Endodermal cell (in vitro differentiated cells): ENCODE measurements at regions not wholly inside any gene's neighbourhood (a gene's known extent, or its start where the extent isn't known, plus 50 kb on each side); places are given as distances from the start of the nearest gene placed in this dataset.

ENCODE experiments used
- DNase-seq: peaks from one replicate; pipeline ENCODE4 v3.0.0-alpha.2; 2017
- H3K27ac ChIP-seq: 2 replicates; pipeline ENCODE4 v1.5.1; 2013; ENCODE audit warnings: mild to moderate bottlenecking, low read depth, low read length, moderate library complexity
- H3K27me3 ChIP-seq: 2 replicates; pipeline ENCODE4 v1.6.1; 2013; ENCODE audit warnings: mild to moderate bottlenecking, low read length, moderate library complexity; ENCODE audit not compliant: insufficient read depth, control insufficient read depth, poor library complexity, severe bottlenecking
- H3K36me3 ChIP-seq: 2 replicates; pipeline ENCODE4 v1.7.0; 2013; ENCODE audit warnings: mild to moderate bottlenecking, low read length, moderate library complexity; ENCODE audit not compliant: control insufficient read depth, insufficient read depth
- H3K4me1 ChIP-seq: one replicate; pipeline ENCODE4 v1.7.0; 2013; ENCODE audit warnings: low read length; ENCODE audit not compliant: control insufficient read depth, insufficient read depth
- H3K4me3 ChIP-seq: 2 replicates; pipeline ENCODE4 v1.5.1; 2013; ENCODE audit warnings: mild to moderate bottlenecking, low read length, moderate library complexity
- H3K9ac ChIP-seq: 2 replicates; pipeline ENCODE4 v1.6.1; 2013; ENCODE audit warnings: mild to moderate bottlenecking, low read length, moderate library complexity; ENCODE audit not compliant: poor library complexity, severe bottlenecking; ENCODE audit errors: extremely low read depth
- H3K9me3 ChIP-seq: 2 replicates; pipeline ENCODE4 v1.6.1; 2013; ENCODE audit warnings: mild to moderate bottlenecking, low read length, moderate library complexity; ENCODE audit not compliant: control insufficient read depth
- H3K27ac Mint-ChIP-seq: 2 replicates; pipeline ENCODE4 v1.8.0; 2020; ENCODE audit warnings: mixed read lengths
- H3K27me3 Mint-ChIP-seq: 2 replicates; pipeline ENCODE4 v1.8.0; 2021; ENCODE audit warnings: mild to moderate bottlenecking, mixed read lengths; ENCODE audit not compliant: insufficient read depth
- H3K36me3 Mint-ChIP-seq: 2 replicates; pipeline ENCODE4 v1.8.0; 2020; ENCODE audit warnings: low read depth, mixed read lengths
- H3K4me1 Mint-ChIP-seq: 2 replicates; pipeline ENCODE4 v1.8.0; 2020; ENCODE audit warnings: mixed read lengths
- H3K4me3 Mint-ChIP-seq: 2 replicates; pipeline ENCODE4 v1.8.0; 2020; ENCODE audit warnings: mild to moderate bottlenecking, moderate library complexity, mixed read lengths
- H3K9me3 Mint-ChIP-seq: 2 replicates; pipeline ENCODE4 v1.8.0; 2020; ENCODE audit warnings: mild to moderate bottlenecking, mixed read lengths
- WGBS, 2 experiments: methylation state at CpG; one replicate each; pipeline versions ENCODE4 v1.1.5 to v1.1.7; 2013; ENCODE audit warnings: missing lambda C conversion rate in 2 of 2, mixed read lengths in 1 of 2; ENCODE audit not compliant: insufficient coverage in 1 of 2, insufficient read length in 1 of 2; 5-methylcytosine and 5-hydroxymethylcytosine counted together
- TF ChIP-seq, protein P1 (sequence below): fragments of 200-600 bp; sonication (generic); conservative IDR thresholded peaks from 2 replicates; pipeline ENCODE4 v1.5.0; 2021; ENCODE audit warnings: antibody characterized with exemption, mild to moderate bottlenecking

- Mint-ChIP-seq H3K36me3 (no peaks in the 10 kb centered on the region), H3K4me3 (no peak overlapping the region), H3K4me1 (peaks cover 62% of the 10 kb centered on the region), H3K27ac (no peak overlapping the region), H3K9me3 (no peaks in the 10 kb centered on the region), H3K27me3 (no peaks in the 10 kb centered on the region)
- Histone ChIP-seq H3K4me1 (peaks cover 44% of the 10 kb centered on the region), H3K9ac (no peak overlapping the region), H3K27me3 (no peaks in the 10 kb centered on the region), H3K4me3 (no peak overlapping the region), H3K36me3 (no peaks in the 10 kb centered on the region), H3K9me3 (no peaks in the 10 kb centered on the region), H3K27ac (no peak overlapping the region)
- WGBS, 2 experiments = 89 to 92% methylated on average over 11 of the region's 11 CpGs
- DNase-seq = no peak
- TF ChIP-seq, protein P1, sequence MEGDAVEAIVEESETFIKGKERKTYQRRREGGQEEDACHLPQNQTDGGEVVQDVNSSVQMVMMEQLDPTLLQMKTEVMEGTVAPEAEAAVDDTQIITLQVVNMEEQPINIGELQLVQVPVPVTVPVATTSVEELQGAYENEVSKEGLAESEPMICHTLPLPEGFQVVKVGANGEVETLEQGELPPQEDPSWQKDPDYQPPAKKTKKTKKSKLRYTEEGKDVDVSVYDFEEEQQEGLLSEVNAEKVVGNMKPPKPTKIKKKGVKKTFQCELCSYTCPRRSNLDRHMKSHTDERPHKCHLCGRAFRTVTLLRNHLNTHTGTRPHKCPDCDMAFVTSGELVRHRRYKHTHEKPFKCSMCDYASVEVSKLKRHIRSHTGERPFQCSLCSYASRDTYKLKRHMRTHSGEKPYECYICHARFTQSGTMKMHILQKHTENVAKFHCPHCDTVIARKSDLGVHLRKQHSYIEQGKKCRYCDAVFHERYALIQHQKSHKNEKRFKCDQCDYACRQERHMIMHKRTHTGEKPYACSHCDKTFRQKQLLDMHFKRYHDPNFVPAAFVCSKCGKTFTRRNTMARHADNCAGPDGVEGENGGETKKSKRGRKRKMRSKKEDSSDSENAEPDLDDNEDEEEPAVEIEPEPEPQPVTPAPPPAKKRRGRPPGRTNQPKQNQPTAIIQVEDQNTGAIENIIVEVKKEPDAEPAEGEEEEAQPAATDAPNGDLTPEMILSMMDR = no peak
These were observed 66.7 kb upstream of the BMP2 start for GRCh38 chr20:6700563-6701329.

GRCh38 chr20:6699921-6700562 lies 67.4 kb upstream of the BMP2 start:
- Histone ChIP-seq H3K27me3 (no peaks in the 10 kb centered on the region), H3K4me1 (peaks cover 37% of the 10 kb centered on the region), H3K36me3 (no peaks in the 10 kb centered on the region), H3K9me3 (no peaks in the 10 kb centered on the region), H3K4me3 (no peak overlapping the region), H3K27ac (no peak overlapping the region), H3K9ac (no peak overlapping the region)
- Mint-ChIP-seq H3K27me3 (no peaks in the 10 kb centered on the region), H3K4me1 (peaks cover 55% of the 10 kb centered on the region), H3K4me3 (no peak overlapping the region), H3K27ac (no peak overlapping the region), H3K9me3 (peaks cover 2% of the 10 kb centered on the region), H3K36me3 (no peaks in the 10 kb centered on the region)
- 61 to 100% methylated on average over 2 to 3 of the region's 3 CpGs for WGBS, 2 experiments
- TF ChIP-seq, protein P1 = no peak
- DNase-seq = no peak

- Mint-ChIP-seq H3K4me1 (peaks cover 45% of the 10 kb centered on the region), H3K27ac (peak overlapping the region; percentile 85), H3K9me3 (peaks cover 2% of the 10 kb centered on the region), H3K27me3 (no peaks in the 10 kb centered on the region), H3K36me3 (no peaks in the 10 kb centered on the region), H3K4me3 (no peak overlapping the region)
- DNase-seq = no peak
- TF ChIP-seq, protein P1 = no peak
- peak overlapping the region; percentile 53 for H3K4me3 ChIP-seq
- H3K9ac ChIP-seq = no peak overlapping the region
- no peak overlapping the region for H3K27ac ChIP-seq
- H3K36me3 ChIP-seq = no peaks in the 10 kb centered on the region
- H3K4me1 ChIP-seq = peaks cover 33% of the 10 kb centered on the region
- no peaks in the 10 kb centered on the region for H3K9me3 ChIP-seq
- H3K27me3 ChIP-seq = no peaks in the 10 kb centered on the region
- WGBS, 2 experiments = 66 to 93% methylated on average over 3 to 4 of the region's 4 CpGs
These were observed 68.8 kb upstream of the BMP2 start for GRCh38 chr20:6698723-6699122.
